ACC112 (cell line): ENCODE measurements at regions not wholly inside any gene's neighbourhood (a gene's known extent, or its start where the extent isn't known, plus 50 kb on each side); places are given as distances from the start of the nearest gene placed in this dataset.

Source experiments
- H2AFZ ChIP-seq: fragments of 200-600 bp; sonication (generic); one replicate; pipeline ENCODE4 v1.6.0; 2017; ENCODE audit warnings: antibody characterized with exemption, low read length; ENCODE audit not compliant: unreplicated experiment
- H3K27ac ChIP-seq: fragments of 200-600 bp; sonication (generic); 2 replicates; pipeline ENCODE4 v1.5.1; 2014; ENCODE audit warnings: low read depth, mild to moderate bottlenecking, antibody characterized with exemption, low read length, moderate library complexity
- H3K27me3 ChIP-seq: fragments of 200-600 bp; sonication (generic); 2 replicates; pipeline ENCODE4 v1.6.1; 2014; ENCODE audit warnings: mild to moderate bottlenecking, antibody characterized with exemption, low read length, moderate library complexity, mixed read lengths; ENCODE audit not compliant: insufficient read depth
- H3K36me3 ChIP-seq: fragments of 200-600 bp; sonication (generic); 2 replicates; pipeline ENCODE4 v1.6.1; 2016; ENCODE audit warnings: mild to moderate bottlenecking, antibody characterized with exemption, low read length, moderate library complexity, mixed read lengths; ENCODE audit not compliant: insufficient read depth
- H3K4me1 ChIP-seq: fragments of 200-600 bp; sonication (generic); one replicate; pipeline ENCODE4 v1.6.1; 2016; ENCODE audit warnings: low read length, mixed read lengths; ENCODE audit not compliant: insufficient read depth, unreplicated experiment, control insufficient read depth
- H3K4me3 ChIP-seq: fragments of 200-600 bp; sonication (generic); 2 replicates; pipeline ENCODE4 v1.5.1; 2014; ENCODE audit warnings: mild to moderate bottlenecking, low read depth, low read length
- H3K79me2 ChIP-seq: fragments of 200-600 bp; sonication (generic); one replicate; pipeline ENCODE4 v1.6.0; 2016; ENCODE audit warnings: low read length; ENCODE audit not compliant: control insufficient read depth, unreplicated experiment, insufficient read depth

DNA sequence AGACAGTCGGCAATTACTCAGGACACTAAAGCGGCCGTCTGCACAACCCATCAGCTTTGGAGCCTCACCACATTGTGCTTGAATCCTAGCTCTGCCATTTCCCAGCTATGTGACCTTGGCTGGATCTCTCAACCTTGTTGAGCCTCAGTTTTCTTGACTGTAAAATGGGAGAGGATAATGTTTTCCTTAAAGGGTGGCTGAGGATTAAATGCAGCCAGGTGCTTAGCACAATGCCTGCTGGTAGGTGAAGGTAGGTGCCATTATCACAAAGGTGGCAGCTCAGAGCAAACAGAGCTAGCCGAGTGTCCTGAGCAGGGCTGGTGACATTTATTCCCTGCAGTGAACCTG is 508.5 kb upstream of the ZMIZ1 start:
- Histone ChIP-seq H3K27me3 (peaks cover 88% of the 10 kb centered on the region), H3K36me3 (no peaks in the 10 kb centered on the region), H3K4me1 (no peaks in the 10 kb centered on the region), H3K27ac (no peak overlapping the region), H3K4me3 (no peak overlapping the region), H2AFZ (no peak overlapping the region), H3K79me2 (no peaks in the 10 kb centered on the region)

DNA sequence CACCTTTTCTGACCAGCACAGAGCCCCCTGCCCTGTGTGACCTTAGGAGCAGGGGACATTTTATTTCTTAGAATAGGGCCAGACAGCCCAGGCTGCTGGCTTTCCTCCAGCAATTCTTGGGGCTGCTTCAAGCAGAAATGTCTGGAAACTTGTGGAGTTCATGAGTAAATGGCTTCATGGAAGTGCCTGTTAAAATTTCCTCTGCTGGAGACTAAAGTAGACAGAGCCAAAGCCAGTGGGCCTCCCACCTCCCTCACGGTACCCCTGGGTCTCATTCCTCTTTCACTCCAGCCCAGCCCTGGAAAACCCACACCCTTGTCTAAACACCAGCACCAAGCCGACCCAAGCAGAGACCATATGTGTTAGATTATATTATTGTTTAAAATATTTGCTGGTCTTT is 505.5 kb upstream of the ZMIZ1 start:
- peaks cover 93% of the 10 kb centered on the region for H3K27me3 ChIP-seq
- no peaks in the 10 kb centered on the region for H3K4me1 ChIP-seq
- no peak overlapping the region for H2AFZ ChIP-seq
- H3K79me2 ChIP-seq = no peaks in the 10 kb centered on the region
- H3K27ac ChIP-seq = no peak overlapping the region
- no peak overlapping the region for H3K4me3 ChIP-seq
- no peaks in the 10 kb centered on the region for H3K36me3 ChIP-seq

DNA sequence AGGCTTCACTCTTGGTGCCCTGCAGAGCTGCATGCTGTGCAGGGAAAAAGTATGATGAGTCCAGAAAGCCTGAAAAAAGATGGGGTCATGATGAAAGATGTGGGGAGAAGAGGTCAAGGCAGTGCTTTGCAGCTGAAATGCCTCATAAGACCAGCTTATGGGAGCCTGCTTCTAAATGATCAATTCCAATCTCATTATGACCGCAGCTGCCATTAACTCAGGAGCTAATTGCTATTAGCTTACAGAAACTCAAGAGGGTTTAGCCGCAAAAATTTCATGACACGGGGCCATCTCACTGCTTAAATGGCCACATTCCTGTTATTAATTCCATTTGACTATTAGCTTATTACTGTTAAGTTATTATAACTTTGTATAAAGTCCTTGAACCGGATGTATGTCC is 502.9 kb upstream of the ZMIZ1 start:
- Histone ChIP-seq H3K27ac (no peak overlapping the region), H3K79me2 (no peaks in the 10 kb centered on the region), H2AFZ (no peak overlapping the region), H3K4me3 (no peak overlapping the region), H3K27me3 (peaks cover 89% of the 10 kb centered on the region), H3K4me1 (no peaks in the 10 kb centered on the region), H3K36me3 (no peaks in the 10 kb centered on the region)

DNA sequence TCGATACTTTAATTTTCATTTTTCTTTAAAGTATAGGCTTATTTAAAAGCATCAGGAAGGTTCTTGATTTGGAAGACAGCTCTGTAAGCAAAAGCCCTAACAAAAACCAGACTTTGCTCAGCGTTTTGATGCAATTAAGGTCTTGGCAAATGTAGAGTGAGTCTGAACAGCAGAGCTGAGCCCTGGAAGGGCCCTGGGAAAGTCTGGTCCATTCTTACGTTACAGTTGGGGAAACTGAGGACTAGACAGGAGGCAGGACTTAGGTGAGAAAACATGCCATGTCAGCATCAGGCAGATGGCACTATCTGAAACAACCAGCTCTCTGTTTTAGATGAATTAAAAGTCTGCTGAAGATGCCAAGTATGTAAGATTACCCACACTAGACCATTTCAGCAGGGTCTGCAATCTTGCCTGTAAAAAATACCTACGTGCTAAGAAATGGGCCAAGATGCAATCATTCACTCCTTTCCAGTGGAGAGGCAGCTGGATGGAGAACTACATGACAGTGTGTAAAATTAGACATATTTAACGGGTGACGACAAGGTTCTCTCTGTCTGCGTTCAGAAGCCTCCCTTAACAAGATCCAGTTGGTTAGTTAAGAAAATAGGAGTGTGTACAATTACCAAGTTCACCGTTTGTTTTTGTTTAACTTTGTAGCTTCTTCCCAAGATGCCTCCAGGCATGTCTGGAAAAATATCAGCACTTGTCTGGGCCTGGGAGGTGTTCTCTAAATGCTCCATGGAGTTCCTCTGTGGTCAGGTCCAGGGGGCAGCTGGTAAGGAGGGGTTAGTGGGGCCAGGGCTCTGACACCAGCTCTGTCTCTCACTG is 502.3 kb upstream of the ZMIZ1 start:
- no peak overlapping the region for H2AFZ ChIP-seq
- H3K79me2 ChIP-seq = no peaks in the 10 kb centered on the region
- no peaks in the 10 kb centered on the region for H3K36me3 ChIP-seq
- H3K4me3 ChIP-seq = no peak overlapping the region
- peaks cover 90% of the 10 kb centered on the region for H3K27me3 ChIP-seq
- no peak overlapping the region for H3K27ac ChIP-seq
- no peaks in the 10 kb centered on the region for H3K4me1 ChIP-seq

DNA sequence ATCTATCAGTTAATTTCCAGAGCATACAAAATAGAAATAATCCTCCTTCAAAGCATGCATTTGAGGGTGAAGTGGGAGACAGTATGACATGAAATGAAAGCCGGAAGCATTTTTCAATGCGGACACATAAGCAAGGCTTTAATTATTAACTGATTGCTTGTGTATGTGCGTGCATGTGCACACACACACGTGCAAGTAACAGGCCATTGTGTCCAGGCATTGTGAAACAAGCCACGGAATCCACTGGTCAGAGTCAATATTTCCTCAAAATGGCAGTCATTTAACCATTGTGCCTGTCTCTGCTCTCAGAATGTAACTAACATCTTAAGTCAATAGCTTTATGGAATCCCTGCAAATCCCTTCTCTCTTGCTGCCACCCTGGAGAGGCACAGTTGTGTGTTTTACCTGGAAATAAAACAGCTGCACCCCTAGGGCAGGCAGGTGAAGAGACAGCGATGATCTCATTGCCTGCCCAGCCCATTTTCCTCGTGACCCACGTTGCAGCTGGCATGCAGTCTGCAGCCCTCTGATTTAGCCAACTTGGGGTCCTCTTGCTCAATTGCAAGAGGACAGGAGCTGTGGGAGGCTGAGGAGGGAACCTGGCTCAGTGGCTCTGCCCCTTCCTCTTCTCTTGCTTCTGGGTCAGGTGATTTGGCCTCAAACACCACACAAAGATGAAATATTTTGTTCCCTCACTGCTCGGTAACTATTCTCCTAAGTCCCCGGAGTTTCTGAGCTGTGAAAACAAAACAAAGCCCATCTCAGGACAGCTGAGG is 500.9 kb upstream of the ZMIZ1 start:
- no peaks in the 10 kb centered on the region for H3K79me2 ChIP-seq
- no peak overlapping the region for H2AFZ ChIP-seq
- peaks cover 84% of the 10 kb centered on the region for H3K27me3 ChIP-seq
- no peaks in the 10 kb centered on the region for H3K4me1 ChIP-seq
- no peak overlapping the region for H3K4me3 ChIP-seq
- H3K27ac ChIP-seq = no peak overlapping the region
- H3K36me3 ChIP-seq = no peaks in the 10 kb centered on the region

DNA sequence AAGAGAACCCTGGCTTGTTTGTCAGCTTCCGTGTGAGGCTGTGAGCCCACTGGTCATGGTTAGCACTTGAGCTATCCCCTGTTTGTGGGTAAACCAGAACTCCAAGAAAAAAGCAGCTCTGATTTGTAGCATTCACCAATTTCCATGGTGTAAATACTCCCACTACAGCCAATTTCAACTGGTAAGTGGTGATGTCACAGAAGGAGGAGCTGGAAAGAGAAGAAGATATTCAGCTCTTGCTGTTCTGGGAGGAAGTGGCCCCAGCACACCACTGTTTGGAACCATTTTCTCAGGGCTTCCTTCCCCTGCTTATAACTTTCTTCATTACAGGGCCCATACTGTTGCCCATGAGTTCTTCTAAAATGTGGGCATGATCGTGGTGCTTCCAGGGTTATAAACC is 500.1 kb upstream of the ZMIZ1 start:
- Histone ChIP-seq H3K4me1 (no peaks in the 10 kb centered on the region), H2AFZ (no peak overlapping the region)

DNA sequence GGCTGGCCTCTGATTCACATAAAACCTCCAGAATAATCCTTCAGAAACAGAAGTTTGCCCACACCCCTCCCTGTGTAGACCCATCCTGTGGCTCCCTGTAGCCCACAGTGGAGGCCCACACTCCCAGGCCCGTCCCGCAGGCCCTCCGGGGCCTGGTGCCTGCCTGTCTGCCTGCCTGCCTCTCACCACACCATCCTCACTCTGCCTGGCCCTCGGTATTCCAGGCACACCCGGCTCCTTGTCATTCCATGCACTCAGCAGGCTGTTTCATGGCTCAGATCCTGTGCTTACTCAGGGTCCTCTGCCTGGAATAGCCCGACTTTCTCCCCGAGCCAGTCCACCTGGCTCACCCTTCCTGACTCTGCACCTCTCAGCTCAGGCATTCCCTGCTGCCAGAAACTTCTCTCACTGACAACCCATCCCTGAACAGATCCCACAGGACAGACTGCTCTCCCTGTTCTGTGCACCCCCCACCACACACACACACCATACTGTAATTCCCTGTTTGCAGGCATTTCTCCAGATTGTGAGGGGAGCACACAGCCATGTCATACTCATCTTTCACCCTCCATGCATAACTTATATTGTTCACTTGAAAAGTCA is 498.0 kb upstream of the ZMIZ1 start:
- Histone ChIP-seq H3K79me2 (no peaks in the 10 kb centered on the region), H2AFZ (no peak overlapping the region), H3K4me3 (no peak overlapping the region), H3K27me3 (peaks cover 63% of the 10 kb centered on the region), H3K4me1 (no peaks in the 10 kb centered on the region), H3K27ac (no peak overlapping the region), H3K36me3 (no peaks in the 10 kb centered on the region)

More for the DNA sequence above, 500.1 kb upstream of the ZMIZ1 start:
- no peaks in the 10 kb centered on the region for H3K36me3 ChIP-seq
- no peak overlapping the region for H3K4me3 ChIP-seq
- H3K79me2 ChIP-seq = no peaks in the 10 kb centered on the region
- no peak overlapping the region for H3K27ac ChIP-seq
- H3K27me3 ChIP-seq = peaks cover 79% of the 10 kb centered on the region

DNA sequence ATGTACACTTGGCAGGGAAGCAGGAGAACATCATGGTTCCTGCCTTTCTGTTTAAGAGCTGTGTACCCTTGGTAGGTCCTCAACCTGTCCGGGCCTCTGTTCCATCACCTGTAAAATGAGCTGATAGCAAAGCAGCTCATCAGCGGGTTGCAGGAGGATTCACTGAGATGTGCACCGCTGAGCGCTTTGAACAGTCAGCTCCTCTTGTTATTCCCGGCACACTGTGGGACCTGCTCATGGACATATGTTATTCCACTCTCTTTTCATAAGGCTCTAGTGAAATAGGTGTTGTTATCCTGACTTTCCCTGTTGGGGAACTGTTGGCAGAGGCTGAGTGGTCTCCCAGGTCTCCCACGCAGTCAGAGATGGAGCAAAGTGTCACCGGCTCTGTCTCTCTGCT is 497.5 kb upstream of the ZMIZ1 start:
- Histone ChIP-seq H3K36me3 (no peaks in the 10 kb centered on the region), H3K27ac (no peak overlapping the region), H3K79me2 (no peaks in the 10 kb centered on the region), H3K4me3 (no peak overlapping the region), H2AFZ (no peak overlapping the region), H3K27me3 (peaks cover 63% of the 10 kb centered on the region), H3K4me1 (no peaks in the 10 kb centered on the region)

DNA sequence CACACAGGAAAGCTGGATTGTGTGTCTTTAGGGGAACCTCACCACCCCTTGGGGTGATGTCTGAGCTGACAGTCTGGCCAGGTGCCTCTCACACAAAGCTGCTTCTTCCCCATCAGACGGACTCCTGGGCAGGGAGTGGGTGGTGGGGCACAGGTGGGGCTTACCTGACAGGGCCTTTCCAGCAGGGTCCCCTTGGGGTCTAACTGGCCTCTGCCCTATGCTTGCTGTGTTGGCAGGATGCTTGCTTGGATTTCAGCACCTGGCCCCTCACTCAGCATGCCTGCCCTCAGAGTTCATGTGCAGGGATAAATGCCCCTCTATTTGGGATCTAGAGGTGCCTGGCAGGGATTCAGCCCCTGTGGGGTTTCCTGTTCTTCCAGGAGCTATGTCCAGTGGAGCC is 496.9 kb upstream of the ZMIZ1 start:
- H3K27me3 ChIP-seq = peaks cover 59% of the 10 kb centered on the region
- H3K27ac ChIP-seq = no peak overlapping the region
- no peaks in the 10 kb centered on the region for H3K36me3 ChIP-seq
- no peak overlapping the region for H2AFZ ChIP-seq
- H3K4me1 ChIP-seq = no peaks in the 10 kb centered on the region
- no peaks in the 10 kb centered on the region for H3K79me2 ChIP-seq
- H3K4me3 ChIP-seq = no peak overlapping the region

DNA sequence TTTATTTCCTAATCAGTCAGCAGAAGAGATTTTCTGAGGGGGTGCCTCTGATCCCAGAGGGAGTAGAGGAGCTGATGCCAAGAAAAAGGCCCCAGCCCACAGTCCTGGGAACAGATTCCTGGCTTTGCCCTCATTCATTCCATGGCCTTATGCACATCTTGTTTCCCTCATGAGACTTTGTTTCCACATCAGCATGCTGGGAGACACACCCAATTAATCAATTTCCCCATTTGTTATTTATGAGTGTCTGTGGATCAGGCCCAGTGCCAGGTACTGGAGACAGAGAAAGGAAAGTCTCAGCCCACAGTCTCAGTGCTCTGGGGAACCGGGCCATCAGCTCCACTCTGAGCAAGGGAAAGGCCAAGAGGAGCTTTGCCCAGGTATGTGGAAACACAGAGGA is 496.2 kb upstream of the ZMIZ1 start:
- no peaks in the 10 kb centered on the region for H3K36me3 ChIP-seq
- peaks cover 54% of the 10 kb centered on the region for H3K27me3 ChIP-seq
- H3K4me3 ChIP-seq = no peak overlapping the region
- no peak overlapping the region for H2AFZ ChIP-seq
- no peaks in the 10 kb centered on the region for H3K79me2 ChIP-seq
- no peaks in the 10 kb centered on the region for H3K4me1 ChIP-seq
- H3K27ac ChIP-seq = no peak overlapping the region
